Loucy (cell line): ENCODE measurements at regions not wholly inside any gene's neighbourhood (a gene's known extent, or its start where the extent isn't known, plus 50 kb on each side); places are given as distances from the start of the nearest gene placed in this dataset.

Experiments used
- H2AFZ ChIP-seq: fragments of 200-600 bp; sonication (generic); 2 replicates; pipeline ENCODE4 v1.6.0; 2016; ENCODE audit warnings: antibody characterized with exemption, mild to moderate bottlenecking, low read length, moderate library complexity
- H3F3A ChIP-seq: fragments of 200-600 bp; 2 replicates; pipeline ENCODE4 v1.6.0; 2016; ENCODE audit warnings: antibody characterized with exemption, low read depth, mild to moderate bottlenecking
- H3K27me3 ChIP-seq: fragments of 200-600 bp; sonication (generic); 2 replicates; pipeline ENCODE4 v1.6.1; 2014; ENCODE audit warnings: low read length, mild to moderate bottlenecking; ENCODE audit not compliant: insufficient read depth, poor library complexity, severe bottlenecking
- H3K36me3 ChIP-seq: fragments of 200-600 bp; sonication (generic); 2 replicates; pipeline ENCODE4 v1.6.1; 2016; ENCODE audit warnings: low read length; ENCODE audit not compliant: insufficient read depth
- H3K4me1 ChIP-seq: fragments of 200-600 bp; sonication (generic); 2 replicates; pipeline ENCODE4 v1.5.1; 2014; ENCODE audit warnings: low read length, mild to moderate bottlenecking; ENCODE audit not compliant: insufficient read depth, poor library complexity, severe bottlenecking
- H3K4me2 ChIP-seq: fragments of 200-600 bp; sonication (generic); 2 replicates; pipeline ENCODE4 v1.6.0; 2014; ENCODE audit warnings: antibody characterized with exemption, low read length, low read depth, mild to moderate bottlenecking; ENCODE audit not compliant: poor library complexity, severe bottlenecking
- H3K4me3 ChIP-seq: fragments of 200-600 bp; sonication (generic); 2 replicates; pipeline ENCODE4 v1.5.1; 2014; ENCODE audit warnings: low read length, mild to moderate bottlenecking, mixed read lengths; ENCODE audit not compliant: poor library complexity, severe bottlenecking
- H3K79me2 ChIP-seq: fragments of 200-600 bp; sonication (generic); 2 replicates; pipeline ENCODE4 v1.6.1; 2014; ENCODE audit warnings: low read length; ENCODE audit not compliant: insufficient read depth
- H3K9ac ChIP-seq: fragments of 200-600 bp; sonication (generic); 2 replicates; pipeline ENCODE4 v1.6.0; 2014; ENCODE audit warnings: mild to moderate bottlenecking, low read depth, low read length, moderate library complexity; ENCODE audit not compliant: poor library complexity, severe bottlenecking
- H3K9me2 ChIP-seq: fragments of 200-600 bp; sonication (generic); replicated peaks from 2 replicates; pipeline ENCODE4 v1.6.1; 2016; ENCODE audit warnings: low read depth, low read length, mixed read lengths
- H3K9me3 ChIP-seq: fragments of 200-600 bp; sonication (generic); 2 replicates; pipeline ENCODE4 v1.6.1; 2014; ENCODE audit warnings: mild to moderate bottlenecking, antibody characterized with exemption, low read length, low read depth; ENCODE audit not compliant: insufficient read depth
- H4K20me1 ChIP-seq: fragments of 200-600 bp; sonication (generic); 2 replicates; pipeline ENCODE4 v1.6.0; 2014; ENCODE audit warnings: antibody characterized with exemption, low read length, mild to moderate bottlenecking; ENCODE audit not compliant: insufficient read depth, poor library complexity, severe bottlenecking
- CTCF ChIP-seq: fragments of 200-600 bp; sonication (generic); conservative IDR thresholded peaks from 2 replicates; pipeline ENCODE4 v1.5.1; 2014; ENCODE audit warnings: mild to moderate bottlenecking, antibody characterized with exemption, low read length
- EZH2phosphoT487 ChIP-seq: fragments of 200-600 bp; IDR thresholded peaks from 2 replicates; pipeline ENCODE4 v1.6.1; 2018; ENCODE audit warnings: antibody characterized with exemption, mild to moderate bottlenecking, moderate library complexity, borderline replicate concordance

- Histone ChIP-seq H3K4me2 (no peak overlapping the region), H3F3A (no peaks in the 10 kb centered on the region), H3K9me2 (no peaks in the 10 kb centered on the region), H3K27me3 (no peaks in the 10 kb centered on the region), H3K4me1 (no peaks in the 10 kb centered on the region), H3K36me3 (no peaks in the 10 kb centered on the region), H3K9me3 (no peaks in the 10 kb centered on the region), H3K9ac (no peak overlapping the region), H3K4me3 (no peak overlapping the region), H2AFZ (no peak overlapping the region), H3K79me2 (no peaks in the 10 kb centered on the region), H4K20me1 (no peaks in the 10 kb centered on the region)
- TF ChIP-seq EZH2phosphoT487 (no peak), CTCF (no peak)
These were observed 56.0 kb upstream of the SDK1 start for GRCh38 chr7:3245077-3245476.

- Histone ChIP-seq H3K9me2 (no peaks in the 10 kb centered on the region), H3K79me2 (no peaks in the 10 kb centered on the region), H3K4me3 (no peak overlapping the region), H3K4me2 (no peak overlapping the region), H3K4me1 (no peaks in the 10 kb centered on the region), H3K27me3 (no peaks in the 10 kb centered on the region), H3F3A (no peaks in the 10 kb centered on the region), H3K9ac (no peak overlapping the region), H2AFZ (no peak overlapping the region), H3K36me3 (no peaks in the 10 kb centered on the region), H4K20me1 (no peaks in the 10 kb centered on the region), H3K9me3 (no peaks in the 10 kb centered on the region)
- TF ChIP-seq CTCF = no peak
- TF ChIP-seq EZH2phosphoT487 = no peak
These were observed 55.3 kb upstream of the SDK1 start for GRCh38 chr7:3245721-3246120.

GRCh38 chr7:3246127-3246526 is 54.9 kb upstream of the SDK1 start:
- H3K79me2 ChIP-seq = no peaks in the 10 kb centered on the region
- TF ChIP-seq CTCF = no peak
- no peak for TF ChIP-seq EZH2phosphoT487
- no peaks in the 10 kb centered on the region for H3K9me3 ChIP-seq
- no peaks in the 10 kb centered on the region for H3K4me1 ChIP-seq
- H3K4me2 ChIP-seq = no peak overlapping the region
- no peak overlapping the region for H3K9ac ChIP-seq
- no peak overlapping the region for H2AFZ ChIP-seq
- H3K4me3 ChIP-seq = no peak overlapping the region
- no peaks in the 10 kb centered on the region for H3F3A ChIP-seq
- no peaks in the 10 kb centered on the region for H4K20me1 ChIP-seq
- no peaks in the 10 kb centered on the region for H3K36me3 ChIP-seq
- H3K27me3 ChIP-seq = no peaks in the 10 kb centered on the region
- H3K9me2 ChIP-seq = no peaks in the 10 kb centered on the region
